Transverse colon (tissue), 4 donors: ENCODE measurements at regions not wholly inside any gene's neighbourhood (a gene's known extent, or its start where the extent isn't known, plus 50 kb on each side); places are given as distances from the start of the nearest gene placed in this dataset.
A peak's percentile ranks its signal among the peaks of the same experiment; 100 is the strongest.

Experiments
- DNase-seq: peaks from one replicate; pipeline ENCODE4 v3.0.0-alpha.2; 2019
- H3K27ac ChIP-seq, 4 donors: fragments of 200-600 bp; sonication (generic); 2 replicates each; pipeline ENCODE4 v1.5.1; 2016 to 2018; ENCODE audit warnings: inconsistent platforms in 4 of 4
- H3K27me3 ChIP-seq: fragments of 200-600 bp; sonication (generic); 2 replicates; pipeline ENCODE4 v1.5.1; 2017; ENCODE audit warnings: inconsistent platforms
- H3K36me3 ChIP-seq, 4 donors: fragments of 200-600 bp; sonication (generic); 2 replicates each; pipeline ENCODE4 v1.5.1; 2017 to 2019; ENCODE audit warnings: inconsistent platforms in 4 of 4
- H3K4me1 ChIP-seq, 4 donors: fragments of 200-600 bp; sonication (generic); 2 replicates each; pipeline ENCODE4 v1.5.1; 2017 to 2020; ENCODE audit warnings: inconsistent platforms in 4 of 4
- H3K4me3 ChIP-seq, 4 donors: fragments of 200-600 bp; sonication (generic); 1 replicate in 1 of 4; 2 replicates in 3 of 4; pipeline versions ENCODE4 v1.5.1 to v1.6.1; 2017 to 2019; ENCODE audit warnings: inconsistent platforms in 4 of 4
- H3K9me3 ChIP-seq, 2 donors: fragments of 200-600 bp; sonication (generic); 2 replicates each; pipeline ENCODE4 v1.5.1; 2017 to 2019; ENCODE audit warnings: inconsistent platforms in 2 of 2
- EP300 ChIP-seq: sonication (generic); formaldehyde crosslinking; IDR thresholded peaks from one replicate; pipeline ENCODE4 v1.6.1; 2017; ENCODE audit warnings: antibody characterized with exemption, low read depth
- POLR2A ChIP-seq: fragments of 450-650 bp; IDR thresholded peaks from one replicate; pipeline ENCODE4 v1.6.1; 2016; ENCODE audit warnings: antibody characterized with exemption, mild to moderate bottlenecking, moderate library complexity
- POLR2AphosphoS5 ChIP-seq, 3 donors: sonication (generic); formaldehyde crosslinking; IDR thresholded peaks; one replicate each; pipeline ENCODE4 v1.6.1; 2016; ENCODE audit warnings: antibody characterized with exemption in 3 of 3
- WGBS, 2 donors: methylation state at CpG; one replicate each; pipeline ENCODE4 v1.1.5; 2018; ENCODE audit warnings: low coverage in 1 of 2; 5-methylcytosine and 5-hydroxymethylcytosine counted together
- in situ Hi-C, 4 donors: fragments of 200-750 bp; cut with MboI; loops; one replicate each; pipeline versions ENCODE4 v1.15.0 to v1.15.1; 2017; ENCODE audit warnings: low sequenced_read_pairs in 3 of 4, low pct_ligation_motif_present in 1 of 4, low pct_unique_long_range_greater_than_20kb in 1 of 4
- intact Hi-C: fragments of 100-400 bp; cut with DNase I; formaldehyde crosslinking; loops from one replicate; pipeline ENCODE4 v1.15.1; 2023; ENCODE audit warnings: low total_unique reads
- TF ChIP-seq, protein P1 (sequence below), 5 experiments: fragments of 200-600 bp in 3 of 5; fragments of 450-650 bp in 2 of 5; sonication (generic) in 3 of 5; IDR thresholded peaks; 1 replicate in 2 of 5; 2 replicates in 3 of 5; pipeline ENCODE4 v1.5.1; 2016 to 2017; ENCODE audit warnings: antibody characterized with exemption in 5 of 5, inconsistent platforms in 3 of 5, mild to moderate bottlenecking in 2 of 5, moderate library complexity in 1 of 5

DNA sequence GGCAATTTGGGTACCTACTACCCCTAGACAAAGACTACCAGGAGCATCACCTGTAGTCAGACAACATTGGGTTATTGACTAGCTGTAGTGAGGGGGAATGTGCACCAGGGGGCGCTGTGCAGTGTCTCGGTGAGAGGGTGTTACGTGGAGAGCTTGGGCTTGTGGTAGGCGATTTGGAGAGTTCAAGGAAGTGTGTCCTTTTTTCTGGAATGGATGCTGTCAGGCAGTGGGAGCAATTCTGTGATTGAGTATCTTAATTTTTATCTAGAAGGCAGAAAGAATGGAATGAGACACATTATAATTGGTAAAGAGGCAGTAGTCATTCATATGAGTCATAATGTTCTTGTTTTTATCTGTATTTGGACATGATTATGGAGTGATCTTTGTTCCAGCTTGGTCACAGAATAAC lies 187.7 kb downstream of the GALC start:
- 5 to 7% methylated on average over 3 to 4 of the region's 4 CpGs for WGBS, 2 donors
- Histone ChIP-seq H3K4me1 (no peaks in the 10 kb centered on the region), H3K9me3 (no peaks in the 10 kb centered on the region), H3K4me3 (no peak overlapping the region), H3K36me3 (no peaks in the 10 kb centered on the region), H3K27me3 (no peaks in the 10 kb centered on the region), H3K27ac (no peak overlapping the region)
- intact Hi-C loops: no loop called here
- in situ Hi-C loops: no loop called here
- no peak for DNase-seq
- TF ChIP-seq, protein P1, sequence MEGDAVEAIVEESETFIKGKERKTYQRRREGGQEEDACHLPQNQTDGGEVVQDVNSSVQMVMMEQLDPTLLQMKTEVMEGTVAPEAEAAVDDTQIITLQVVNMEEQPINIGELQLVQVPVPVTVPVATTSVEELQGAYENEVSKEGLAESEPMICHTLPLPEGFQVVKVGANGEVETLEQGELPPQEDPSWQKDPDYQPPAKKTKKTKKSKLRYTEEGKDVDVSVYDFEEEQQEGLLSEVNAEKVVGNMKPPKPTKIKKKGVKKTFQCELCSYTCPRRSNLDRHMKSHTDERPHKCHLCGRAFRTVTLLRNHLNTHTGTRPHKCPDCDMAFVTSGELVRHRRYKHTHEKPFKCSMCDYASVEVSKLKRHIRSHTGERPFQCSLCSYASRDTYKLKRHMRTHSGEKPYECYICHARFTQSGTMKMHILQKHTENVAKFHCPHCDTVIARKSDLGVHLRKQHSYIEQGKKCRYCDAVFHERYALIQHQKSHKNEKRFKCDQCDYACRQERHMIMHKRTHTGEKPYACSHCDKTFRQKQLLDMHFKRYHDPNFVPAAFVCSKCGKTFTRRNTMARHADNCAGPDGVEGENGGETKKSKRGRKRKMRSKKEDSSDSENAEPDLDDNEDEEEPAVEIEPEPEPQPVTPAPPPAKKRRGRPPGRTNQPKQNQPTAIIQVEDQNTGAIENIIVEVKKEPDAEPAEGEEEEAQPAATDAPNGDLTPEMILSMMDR (IDR thresholded peaks at IDR 0.05): peak in 4 of 5 experiments; percentile 35 to 44 (median 37)
- no peak for TF ChIP-seq EP300

DNA sequence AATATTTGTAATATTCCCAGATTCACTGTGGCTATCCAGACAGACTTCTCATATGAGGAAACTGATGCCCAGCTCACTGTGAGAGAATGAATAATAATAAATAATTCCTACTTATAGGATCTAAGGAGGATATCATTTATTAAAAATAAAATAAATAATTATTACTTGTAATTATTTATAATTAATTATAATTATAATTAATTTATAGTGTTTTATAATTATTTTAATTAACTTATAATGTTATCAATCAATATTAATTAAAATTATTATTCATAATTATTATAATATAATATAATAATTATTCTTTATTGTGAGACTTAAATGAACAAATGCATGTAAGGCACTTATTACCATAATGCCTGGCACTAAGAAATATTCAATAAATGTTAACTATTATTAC lies 192.8 kb downstream of the GALC start:
- no peak for TF ChIP-seq EP300
- H3K9me3 ChIP-seq: no peaks in the 10 kb centered on the region
- in situ Hi-C loops (no loop called here), intact Hi-C loops (no loop called here)
- no peak overlapping the region for H3K27ac ChIP-seq
- no peaks in the 10 kb centered on the region for H3K27me3 ChIP-seq
- no peak for DNase-seq
- no peaks in the 10 kb centered on the region for H3K36me3 ChIP-seq
- H3K4me3 ChIP-seq: no peak overlapping the region
- H3K4me1 ChIP-seq: no peaks in the 10 kb centered on the region

DNA sequence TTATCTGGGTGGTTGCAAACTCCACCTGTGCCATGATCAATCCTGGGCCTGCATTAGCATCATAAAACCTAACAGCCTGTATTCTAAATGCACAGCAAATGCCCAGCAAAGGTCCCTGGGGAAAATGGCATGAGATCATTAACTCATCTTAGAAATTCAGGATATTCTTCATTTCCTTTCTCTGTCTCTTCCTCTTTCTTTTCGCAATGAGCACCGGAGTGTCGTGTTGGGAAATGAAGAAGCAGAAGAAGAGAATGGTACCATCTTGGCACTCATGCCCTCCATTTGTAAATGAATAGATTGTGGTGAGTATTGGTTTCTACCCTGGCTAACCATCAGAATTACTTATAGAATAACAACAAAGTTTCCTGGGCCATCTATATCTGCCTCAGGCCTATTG lies 193.6 kb downstream of the GALC start:
- Histone ChIP-seq H3K4me1 (no peaks in the 10 kb centered on the region), H3K27me3 (no peaks in the 10 kb centered on the region), H3K27ac (no peak overlapping the region), H3K4me3 (no peak overlapping the region), H3K36me3 (no peaks in the 10 kb centered on the region), H3K9me3 (no peaks in the 10 kb centered on the region)
- intact Hi-C loops (no loop called here), in situ Hi-C loops (no loop called here)
- TF ChIP-seq EP300 (no peak), POLR2AphosphoS5 (IDR thresholded peaks at IDR 0.05) (no peak), POLR2A (no peak)
- TF ChIP-seq, protein P1 (IDR thresholded peaks at IDR 0.05): no peak
- WGBS, 2 donors: 87 to 94% methylated on average over 3 of the region's 3 CpGs
- DNase-seq: no peak

DNA sequence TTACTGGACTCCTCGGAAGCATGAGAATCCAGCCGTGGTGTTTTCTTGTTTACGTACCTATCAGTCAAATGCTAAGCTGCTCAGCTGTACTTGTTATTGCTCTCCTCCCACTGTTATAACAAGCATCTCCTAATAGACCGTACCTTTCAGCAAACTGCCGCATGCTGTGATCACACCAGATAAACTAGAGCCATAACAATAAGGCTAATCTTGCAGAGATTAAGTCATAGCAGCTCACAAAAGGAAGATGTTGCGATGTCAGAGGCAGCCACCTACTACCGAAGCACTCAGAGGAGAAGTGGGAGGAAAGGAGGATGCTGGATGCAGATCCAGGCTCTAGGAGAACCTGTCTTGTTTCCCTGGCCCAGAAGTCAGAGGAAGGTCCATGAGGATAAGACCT lies 196.0 kb downstream of the GALC start:
- no peaks in the 10 kb centered on the region for H3K27me3 ChIP-seq
- H3K4me3 ChIP-seq: no peak overlapping the region
- no peaks in the 10 kb centered on the region for H3K9me3 ChIP-seq
- no peak overlapping the region for H3K27ac ChIP-seq
- WGBS, 2 donors: 71 to 73% methylated on average over 5 to 7 of the region's 7 CpGs
- H3K36me3 ChIP-seq: no peaks in the 10 kb centered on the region
- in situ Hi-C loops (no loop called here), intact Hi-C loops (no loop called here)
- H3K4me1 ChIP-seq: no peaks in the 10 kb centered on the region
- TF ChIP-seq EP300 (no peak), POLR2A (no peak), POLR2AphosphoS5 (IDR thresholded peaks at IDR 0.05) (no peak)
- TF ChIP-seq, protein P1 (IDR thresholded peaks at IDR 0.05): no peak
- no peak for DNase-seq

DNA sequence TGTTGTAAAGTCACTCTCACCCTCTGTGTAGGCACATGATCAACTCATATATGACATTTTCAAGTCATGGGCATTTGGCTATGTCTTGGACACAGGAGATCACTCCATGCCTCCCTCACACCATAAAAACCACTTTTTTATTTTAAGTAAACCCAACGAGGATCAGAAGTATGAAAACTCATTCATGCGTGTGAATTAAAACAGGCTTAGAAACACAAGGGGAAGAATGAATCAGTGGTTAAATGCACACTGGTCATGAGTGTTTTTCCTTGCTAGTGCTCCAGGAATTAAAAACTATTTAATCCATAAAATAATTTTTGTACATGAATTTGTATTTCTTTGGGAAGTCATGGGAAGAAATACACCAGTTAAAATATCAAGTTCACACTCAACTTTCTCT lies 198.4 kb downstream of the GALC start:
- H3K4me1 ChIP-seq: no peaks in the 10 kb centered on the region
- in situ Hi-C loops: no loop called here
- no peaks in the 10 kb centered on the region for H3K27me3 ChIP-seq
- H3K27ac ChIP-seq: no peak overlapping the region
- H3K36me3 ChIP-seq: no peaks in the 10 kb centered on the region
- WGBS, 2 donors: 72 to 87% methylated on average over 2 of the region's 2 CpGs
- intact Hi-C loops: no loop called here
- H3K4me3 ChIP-seq: no peak overlapping the region
- no peak for DNase-seq
- TF ChIP-seq POLR2A (no peak), POLR2AphosphoS5 (IDR thresholded peaks at IDR 0.05) (no peak), EP300 (no peak)
- TF ChIP-seq, protein P1 (IDR thresholded peaks at IDR 0.05): no peak
- no peaks in the 10 kb centered on the region for H3K9me3 ChIP-seq
